ENCODE measurements at regions not wholly inside any gene's neighbourhood (a gene's known extent, or its start where the extent isn't known, plus 50 kb on each side); places are given as distances from the start of the nearest gene placed in this dataset.
"Not testable (repeated sequence)": the region's sequence is repeated elsewhere in the genome, so short reads cannot be mapped to it uniquely, and the experiment has no call there.

- no peak for DNase-seq
Measured at GRCh38 chr14:87409393-87409792, 583.6 kb downstream of the GALC start.

- DNase-seq, result no peak
Measured at GRCh38 chr14:87407344-87407743, 585.6 kb downstream of the GALC start.

- no peak for DNase-seq
Measured at GRCh38 chr14:87405563-87405962, 587.4 kb downstream of the GALC start.

GRCh38 chr14:87397499-87397898, 595.5 kb downstream of the GALC start:
- DNase-seq, result no peak

GRCh38 chr14:87391066-87391465, 601.9 kb downstream of the GALC start:
- no peak for DNase-seq

- no peak for DNase-seq
Measured at GRCh38 chr14:87388946-87389345, 604.0 kb downstream of the GALC start.

GRCh38 chr14:87387806-87388205, 605.2 kb downstream of the GALC start:
- DNase-seq, result no peak

- DNase-seq, result no peak
Measured at GRCh38 chr14:87386524-87386923, 606.5 kb downstream of the GALC start.

GRCh38 chr14:87380054-87380453, 612.9 kb downstream of the GALC start:
- no peak for DNase-seq

- no peak for DNase-seq
Measured at GRCh38 chr14:87368751-87369150, 624.2 kb downstream of the GALC start.

GRCh38 chr14:87360246-87360645, 632.7 kb downstream of the GALC start:
- not testable (repeated sequence) for DNase-seq

GRCh38 chr14:87351007-87351406, 642.0 kb downstream of the GALC start:
- DNase-seq, result no peak

- DNase-seq, result no peak
Measured at GRCh38 chr14:87349921-87350320, 643.1 kb downstream of the GALC start.

- DNase-seq, result no peak
Measured at GRCh38 chr14:87343652-87344051, 649.3 kb downstream of the GALC start.

- DNase-seq, result no peak
Measured at GRCh38 chr14:87334997-87335685, 657.8 kb downstream of the GALC start.

- DNase-seq, result no peak
Measured at GRCh38 chr14:87331991-87332390, 661.0 kb downstream of the GALC start.

- DNase-seq, result no peak
Measured at GRCh38 chr14:87325741-87326140, 667.2 kb downstream of the GALC start.

- DNase-seq, result no peak
Measured at GRCh38 chr14:87323191-87323590, 669.8 kb downstream of the GALC start.

GRCh38 chr14:87321548-87321947, 671.4 kb downstream of the GALC start:
- no peak for DNase-seq

- no peak for DNase-seq
Measured at GRCh38 chr14:87312894-87313205, 680.1 kb downstream of the GALC start.

GRCh38 chr14:87312169-87312893, 680.7 kb downstream of the GALC start:
- DNase-seq, result no peak

- DNase-seq, result no peak
Measured at GRCh38 chr14:87309557-87309956, 683.4 kb downstream of the GALC start.

GRCh38 chr14:87306409-87307168, 686.4 kb downstream of the GALC start:
- no peak for DNase-seq

- no peak for DNase-seq
Measured at GRCh38 chr14:87305345-87305744, 687.6 kb downstream of the GALC start.

All from NCI-H187 (cell line).